ENCODE measurements at regions not wholly inside any gene's neighbourhood (a gene's known extent, or its start where the extent isn't known, plus 50 kb on each side); places are given as distances from the start of the nearest gene placed in this dataset.

- H3K4me1 Mint-ChIP-seq: no peaks in the 10 kb centered on the region
- H3K9me3 Mint-ChIP-seq: no peaks in the 10 kb centered on the region
- H3K36me3 Mint-ChIP-seq: no peaks in the 10 kb centered on the region
- H3K27me3 Mint-ChIP-seq: peaks cover 4% of the 10 kb centered on the region
- no peak overlapping the region for H3K27ac Mint-ChIP-seq
- H3K4me3 Mint-ChIP-seq: no peak overlapping the region
- no peak for DNase-seq
Observed at GRCh38 chr20:60470366-60470765, 512.1 kb downstream of the CDH26 start.

GRCh38 chr20:60473211-60473610 is 515.0 kb downstream of the CDH26 start:
- Mint-ChIP-seq H3K36me3 (no peaks in the 10 kb centered on the region), H3K4me1 (no peaks in the 10 kb centered on the region), H3K27me3 (peaks cover 4% of the 10 kb centered on the region), H3K4me3 (no peak overlapping the region), H3K9me3 (no peaks in the 10 kb centered on the region), H3K27ac (no peak overlapping the region)
- no peak for DNase-seq

- DNase-seq: no peak
- H3K27me3 Mint-ChIP-seq: peaks cover 4% of the 10 kb centered on the region
- no peaks in the 10 kb centered on the region for H3K9me3 Mint-ChIP-seq
- no peak overlapping the region for H3K4me3 Mint-ChIP-seq
- H3K4me1 Mint-ChIP-seq: no peaks in the 10 kb centered on the region
- no peaks in the 10 kb centered on the region for H3K36me3 Mint-ChIP-seq
- H3K27ac Mint-ChIP-seq: no peak overlapping the region
Observed at GRCh38 chr20:60474385-60474910, 516.2 kb downstream of the CDH26 start.

GRCh38 chr20:60476045-60476444 is 517.8 kb downstream of the CDH26 start:
- no peak for DNase-seq
- no peaks in the 10 kb centered on the region for H3K36me3 Mint-ChIP-seq
- no peaks in the 10 kb centered on the region for H3K9me3 Mint-ChIP-seq
- H3K27ac Mint-ChIP-seq: no peak overlapping the region
- no peaks in the 10 kb centered on the region for H3K4me1 Mint-ChIP-seq
- peaks cover 4% of the 10 kb centered on the region for H3K27me3 Mint-ChIP-seq
- H3K4me3 Mint-ChIP-seq: no peak overlapping the region

- H3K4me3 Mint-ChIP-seq: no peak overlapping the region
- no peak for DNase-seq
- no peaks in the 10 kb centered on the region for H3K36me3 Mint-ChIP-seq
- H3K4me1 Mint-ChIP-seq: no peaks in the 10 kb centered on the region
- no peaks in the 10 kb centered on the region for H3K9me3 Mint-ChIP-seq
- H3K27ac Mint-ChIP-seq: no peak overlapping the region
- no peaks in the 10 kb centered on the region for H3K27me3 Mint-ChIP-seq
Observed at GRCh38 chr20:60477958-60478357, 519.7 kb downstream of the CDH26 start.

- Mint-ChIP-seq H3K4me3 (no peak overlapping the region), H3K27ac (no peak overlapping the region), H3K4me1 (no peaks in the 10 kb centered on the region), H3K9me3 (no peaks in the 10 kb centered on the region), H3K27me3 (no peaks in the 10 kb centered on the region), H3K36me3 (no peaks in the 10 kb centered on the region)
- no peak for DNase-seq
Observed at GRCh38 chr20:60478533-60478932, 520.3 kb downstream of the CDH26 start.

- H3K27ac Mint-ChIP-seq: no peak overlapping the region
- no peaks in the 10 kb centered on the region for H3K9me3 Mint-ChIP-seq
- peaks cover 7% of the 10 kb centered on the region for H3K27me3 Mint-ChIP-seq
- H3K4me3 Mint-ChIP-seq: no peak overlapping the region
- H3K36me3 Mint-ChIP-seq: no peaks in the 10 kb centered on the region
- H3K4me1 Mint-ChIP-seq: no peaks in the 10 kb centered on the region
- DNase-seq: no peak
Observed at GRCh38 chr20:60480950-60481742, 522.9 kb downstream of the CDH26 start.

- DNase-seq: no peak
- Mint-ChIP-seq H3K4me1 (no peaks in the 10 kb centered on the region), H3K27me3 (peaks cover 7% of the 10 kb centered on the region), H3K36me3 (no peaks in the 10 kb centered on the region), H3K9me3 (no peaks in the 10 kb centered on the region), H3K4me3 (no peak overlapping the region), H3K27ac (no peak overlapping the region)
Observed at GRCh38 chr20:60481743-60482133, 523.5 kb downstream of the CDH26 start.

- no peaks in the 10 kb centered on the region for H3K36me3 Mint-ChIP-seq
- no peak for DNase-seq
Observed at GRCh38 chr20:60482221-60483008, 524.2 kb downstream of the CDH26 start.

GRCh38 chr20:60483371-60483770 is 525.1 kb downstream of the CDH26 start:
- no peaks in the 10 kb centered on the region for H3K4me1 Mint-ChIP-seq
- no peak overlapping the region for H3K4me3 Mint-ChIP-seq
- no peak for DNase-seq
- no peak overlapping the region for H3K27ac Mint-ChIP-seq
- H3K9me3 Mint-ChIP-seq: no peaks in the 10 kb centered on the region
- no peaks in the 10 kb centered on the region for H3K36me3 Mint-ChIP-seq
- H3K27me3 Mint-ChIP-seq: peaks cover 7% of the 10 kb centered on the region

More at GRCh38 chr20:60482221-60483008, 524.2 kb downstream of the CDH26 start:
- Mint-ChIP-seq H3K9me3 (no peaks in the 10 kb centered on the region), H3K27ac (no peak overlapping the region), H3K4me3 (no peak overlapping the region), H3K4me1 (no peaks in the 10 kb centered on the region), H3K27me3 (peaks cover 7% of the 10 kb centered on the region)

- Mint-ChIP-seq H3K27ac (no peak overlapping the region), H3K9me3 (no peaks in the 10 kb centered on the region), H3K36me3 (no peaks in the 10 kb centered on the region), H3K4me1 (no peaks in the 10 kb centered on the region), H3K4me3 (no peak overlapping the region), H3K27me3 (peaks cover 7% of the 10 kb centered on the region)
- no peak for DNase-seq
Observed at GRCh38 chr20:60484316-60484715, 526.1 kb downstream of the CDH26 start.

GRCh38 chr20:60485012-60485760 is 527.0 kb downstream of the CDH26 start:
- no peak for DNase-seq
- no peaks in the 10 kb centered on the region for H3K36me3 Mint-ChIP-seq
- no peaks in the 10 kb centered on the region for H3K9me3 Mint-ChIP-seq
- H3K27ac Mint-ChIP-seq: no peak overlapping the region
- peaks cover 7% of the 10 kb centered on the region for H3K27me3 Mint-ChIP-seq
- no peak overlapping the region for H3K4me3 Mint-ChIP-seq
- H3K4me1 Mint-ChIP-seq: no peaks in the 10 kb centered on the region

- no peaks in the 10 kb centered on the region for H3K36me3 Mint-ChIP-seq
- no peak for DNase-seq
- no peak overlapping the region for H3K27ac Mint-ChIP-seq
- no peaks in the 10 kb centered on the region for H3K9me3 Mint-ChIP-seq
- H3K4me1 Mint-ChIP-seq: no peaks in the 10 kb centered on the region
- peaks cover 7% of the 10 kb centered on the region for H3K27me3 Mint-ChIP-seq
- no peak overlapping the region for H3K4me3 Mint-ChIP-seq
Observed at GRCh38 chr20:60486315-60486714, 528.1 kb downstream of the CDH26 start.

GRCh38 chr20:60486937-60487336 is 528.7 kb downstream of the CDH26 start:
- H3K4me3 Mint-ChIP-seq: no peak overlapping the region
- no peak overlapping the region for H3K27ac Mint-ChIP-seq
- DNase-seq: no peak

More at GRCh38 chr20:60486937-60487336, 528.7 kb downstream of the CDH26 start:
- Mint-ChIP-seq H3K9me3 (no peaks in the 10 kb centered on the region), H3K27me3 (peaks cover 7% of the 10 kb centered on the region), H3K4me1 (no peaks in the 10 kb centered on the region), H3K36me3 (no peaks in the 10 kb centered on the region)

Data from activated naive CD8-positive, alpha-beta T cell treated with anti-CD3 and anti-CD28 coated beads for 36 hours (primary cell).